HAP-1 (cell line): ENCODE measurements at regions not wholly inside any gene's neighbourhood (a gene's known extent, or its start where the extent isn't known, plus 50 kb on each side); places are given as distances from the start of the nearest gene placed in this dataset.
"Not testable (repeated sequence)": the region's sequence is repeated elsewhere in the genome, so short reads cannot be mapped to it uniquely, and the experiment has no call there.

Experiments used
- DNase-seq, 2 experiments: peaks; one replicate each; pipeline ENCODE4 v3.0.0-alpha.2; 2016 to 2020; ENCODE audit warnings: low spot score in 2 of 2
- H3K27me3 ChIP-seq: fragments of 250-450 bp; sonication (Bioruptor Pico); 2 replicates; pipeline ENCODE4 v1.5.1; 2020; ENCODE audit warnings: low read depth, mild to moderate bottlenecking, moderate library complexity
- H3K36me3 ChIP-seq: fragments of 250-450 bp; sonication (Bioruptor Pico); replicated peaks from 2 replicates; pipeline ENCODE4 v1.5.1; 2020; ENCODE audit warnings: mild to moderate bottlenecking
- H3K4me1 ChIP-seq: fragments of 250-450 bp; sonication (Bioruptor Pico); 2 replicates; pipeline ENCODE4 v1.5.1; 2020; ENCODE audit warnings: mild to moderate bottlenecking
- H3K4me3 ChIP-seq: fragments of 250-450 bp; sonication (Bioruptor Pico); 2 replicates; pipeline ENCODE4 v1.5.1; 2020; ENCODE audit warnings: mild to moderate bottlenecking, moderate library complexity
- H3K9me3 ChIP-seq: fragments of 250-450 bp; sonication (Bioruptor Pico); 2 replicates; pipeline ENCODE4 v1.5.1; 2020; ENCODE audit warnings: mild to moderate bottlenecking, moderate library complexity
- in situ Hi-C: fragments of 300-500 bp; cut with MboI; formaldehyde crosslinking; loops from 3 replicates; pipeline ENCODE4 v1.14.3; 2020; ENCODE audit warnings: low sequenced_read_pairs, inconsistent platforms, mixed read lengths

- in situ Hi-C loops = no loop called here
- no peak for DNase-seq
- H3K4me3 ChIP-seq = no peak overlapping the region
- no peaks in the 10 kb centered on the region for H3K36me3 ChIP-seq
- H3K27me3 ChIP-seq = no peaks in the 10 kb centered on the region
- no peaks in the 10 kb centered on the region for H3K4me1 ChIP-seq
- H3K9me3 ChIP-seq = no peaks in the 10 kb centered on the region
Measured at GRCh38 chr4:163273922-163274321, 58.5 kb downstream of the NPY1R start.

- in situ Hi-C loops = no loop called here
- Histone ChIP-seq H3K4me1 (no peaks in the 10 kb centered on the region), H3K9me3 (no peaks in the 10 kb centered on the region), H3K4me3 (no peak overlapping the region), H3K27me3 (no peaks in the 10 kb centered on the region), H3K36me3 (no peaks in the 10 kb centered on the region)
- no peak for DNase-seq
Measured at GRCh38 chr4:163273203-163273602, 59.2 kb downstream of the NPY1R start.

GRCh38 chr4:163271555-163272127 lies 60.8 kb downstream of the NPY1R start:
- Histone ChIP-seq H3K4me3 (no peak overlapping the region), H3K27me3 (no peaks in the 10 kb centered on the region), H3K4me1 (no peaks in the 10 kb centered on the region), H3K9me3 (no peaks in the 10 kb centered on the region), H3K36me3 (no peaks in the 10 kb centered on the region)
- in situ Hi-C loops = no loop called here
- DNase-seq = no peak

- H3K9me3 ChIP-seq = no peaks in the 10 kb centered on the region
- no peaks in the 10 kb centered on the region for H3K4me1 ChIP-seq
- no peaks in the 10 kb centered on the region for H3K27me3 ChIP-seq
- no peaks in the 10 kb centered on the region for H3K36me3 ChIP-seq
- no peak for DNase-seq
- in situ Hi-C loops = no loop called here
- H3K4me3 ChIP-seq = no peak overlapping the region
Measured at GRCh38 chr4:163269869-163270268, 62.5 kb downstream of the NPY1R start.

- Histone ChIP-seq H3K9me3 (no peaks in the 10 kb centered on the region), H3K4me1 (no peaks in the 10 kb centered on the region), H3K36me3 (no peaks in the 10 kb centered on the region), H3K4me3 (no peak overlapping the region), H3K27me3 (no peaks in the 10 kb centered on the region)
- in situ Hi-C loops = no loop called here
- no peak for DNase-seq
Measured at GRCh38 chr4:163269166-163269565, 63.2 kb downstream of the NPY1R start.

- Histone ChIP-seq H3K4me1 (no peaks in the 10 kb centered on the region), H3K36me3 (no peaks in the 10 kb centered on the region), H3K9me3 (no peaks in the 10 kb centered on the region), H3K27me3 (no peaks in the 10 kb centered on the region), H3K4me3 (no peak overlapping the region)
- no peak for DNase-seq
- in situ Hi-C loops = no loop called here
Measured at GRCh38 chr4:163264934-163265333, 67.5 kb downstream of the NPY1R start.

GRCh38 chr4:163263606-163264005 lies 68.8 kb downstream of the NPY1R start:
- H3K36me3 ChIP-seq = no peaks in the 10 kb centered on the region

GRCh38 chr4:163256680-163257343 lies 75.6 kb downstream of the NPY1R start:
- Histone ChIP-seq H3K4me3 (no peak overlapping the region), H3K9me3 (no peaks in the 10 kb centered on the region), H3K4me1 (no peaks in the 10 kb centered on the region), H3K27me3 (no peaks in the 10 kb centered on the region; the same call in 1 of the 2 replicates), H3K36me3 (no peaks in the 10 kb centered on the region)
- no peak for DNase-seq
- in situ Hi-C loops = no loop called here

More at GRCh38 chr4:163263606-163264005, 68.8 kb downstream of the NPY1R start:
- Histone ChIP-seq H3K27me3 (no peaks in the 10 kb centered on the region), H3K4me3 (no peak overlapping the region), H3K9me3 (no peaks in the 10 kb centered on the region), H3K4me1 (no peaks in the 10 kb centered on the region)
- in situ Hi-C loops = no loop called here
- no peak for DNase-seq

- H3K4me1 ChIP-seq = no peaks in the 10 kb centered on the region
- no peak overlapping the region for H3K4me3 ChIP-seq
- in situ Hi-C loops = no loop called here
- peak in 1 of 2 experiments; percentile 21 for DNase-seq
- no peaks in the 10 kb centered on the region for H3K36me3 ChIP-seq
- H3K9me3 ChIP-seq = no peaks in the 10 kb centered on the region
- H3K27me3 ChIP-seq = no peaks in the 10 kb centered on the region
Measured at GRCh38 chr4:163251204-163251603, 81.2 kb downstream of the NPY1R start.

- no peaks in the 10 kb centered on the region for H3K9me3 ChIP-seq
- DNase-seq = no peak
- in situ Hi-C loops = no loop called here
Measured at GRCh38 chr4:163249042-163249441, 82.4 kb upstream of the NAF1 start.

GRCh38 chr4:163245044-163245728 lies 78.5 kb upstream of the NAF1 start:
- Histone ChIP-seq H3K4me3 (no peak overlapping the region), H3K27me3 (no peaks in the 10 kb centered on the region; the same call in 1 of the 2 replicates), H3K4me1 (no peaks in the 10 kb centered on the region), H3K9me3 (no peaks in the 10 kb centered on the region), H3K36me3 (no peaks in the 10 kb centered on the region)
- no peak for DNase-seq
- in situ Hi-C loops = no loop called here

More at GRCh38 chr4:163249042-163249441, 82.4 kb upstream of the NAF1 start:
- Histone ChIP-seq H3K36me3 (no peaks in the 10 kb centered on the region), H3K27me3 (no peaks in the 10 kb centered on the region), H3K4me1 (no peaks in the 10 kb centered on the region), H3K4me3 (no peak overlapping the region)

- in situ Hi-C loops = no loop called here
- H3K4me3 ChIP-seq = no peak overlapping the region
- no peak for DNase-seq
- no peaks in the 10 kb centered on the region for H3K36me3 ChIP-seq
- no peaks in the 10 kb centered on the region for H3K4me1 ChIP-seq
- no peaks in the 10 kb centered on the region for H3K9me3 ChIP-seq
- no peaks in the 10 kb centered on the region; the same call in 1 of the 2 replicates for H3K27me3 ChIP-seq
Measured at GRCh38 chr4:163243297-163243981, 76.7 kb upstream of the NAF1 start.

- Histone ChIP-seq H3K9me3 (peaks cover 3% of the 10 kb centered on the region), H3K27me3 (no peaks in the 10 kb centered on the region; the same call in 1 of the 2 replicates), H3K4me1 (no peaks in the 10 kb centered on the region), H3K4me3 (no peak overlapping the region), H3K36me3 (no peaks in the 10 kb centered on the region)
- DNase-seq = no peak
- in situ Hi-C loops = no loop called here
Measured at GRCh38 chr4:163237856-163238255, 71.2 kb upstream of the NAF1 start.

- H3K4me3 ChIP-seq, DNase-seq, H3K36me3 ChIP-seq, H3K4me1 ChIP-seq, H3K9me3 ChIP-seq, in situ Hi-C loops, H3K27me3 ChIP-seq: not testable (repeated sequence)
Measured at GRCh38 chr4:163236389-163236788, 69.7 kb upstream of the NAF1 start.
